ENCODE measurements at regions not wholly inside any gene's neighbourhood (a gene's known extent, or its start where the extent isn't known, plus 50 kb on each side); places are given as distances from the start of the nearest gene placed in this dataset.

DNA sequence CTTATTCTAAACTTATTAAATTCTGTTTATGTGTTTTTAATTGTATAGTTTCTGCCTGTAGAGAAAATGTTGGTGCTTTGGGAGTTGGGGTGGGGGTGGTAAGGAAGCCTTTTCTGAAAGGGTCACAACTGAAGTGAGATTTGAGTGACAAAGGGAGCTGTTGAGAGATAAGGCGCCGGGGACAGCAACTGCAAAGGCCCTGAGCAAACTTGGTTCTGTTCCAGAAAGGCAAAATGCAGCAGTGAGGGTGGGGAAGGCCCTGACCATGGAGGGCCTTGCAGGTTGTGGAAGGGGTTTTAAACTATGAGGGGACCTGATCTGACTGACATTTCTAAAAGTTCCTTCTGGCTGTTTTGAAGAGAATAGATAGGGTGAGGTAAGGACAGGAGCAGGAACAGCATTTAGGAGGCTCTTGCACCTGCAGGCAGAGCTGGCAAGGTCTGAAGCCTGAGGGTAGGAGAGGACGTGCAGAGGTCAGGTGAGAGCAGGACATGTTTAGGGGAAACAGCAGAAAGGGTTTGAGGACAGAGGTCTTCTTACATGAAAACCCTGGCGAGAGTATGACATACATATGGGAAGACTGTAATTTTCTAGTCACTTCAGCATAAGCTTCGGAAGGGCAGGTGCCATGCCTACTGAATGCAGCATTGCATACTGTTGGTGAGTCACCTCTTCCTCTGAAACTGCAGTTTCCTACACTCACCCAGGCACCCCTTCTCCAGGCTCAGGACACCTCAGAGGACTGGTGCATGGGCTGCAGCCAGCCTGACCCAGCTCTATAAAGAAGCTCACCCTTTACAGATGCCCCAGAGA is 190.7 kb downstream of the SNX19 start:
- intact Hi-C loops (cut with micrococcal nuclease) = no loop called here
- no peaks in the 10 kb centered on the region for H3K27me3 Mint-ChIP-seq (ENCODE audit: insufficient read depth, unreplicated experiment)
- H3K9me3 Mint-ChIP-seq (ENCODE audit: unreplicated experiment) = peaks cover 13% of the 10 kb centered on the region
- CTCF ChIA-PET = no interaction called here
- POLR2A ChIA-PET = interaction anchor here (0.6 to 0.9 kb wide), 2 partner anchors 8 to 153 kb away, joined by 3 read pairs; no protein-coding TSS in a partner anchor
- H3K27ac Mint-ChIP-seq (ENCODE audit: low read depth, unreplicated experiment) = no peak overlapping the region
- H3K4me3 Mint-ChIP-seq (ENCODE audit: unreplicated experiment) = no peak overlapping the region
- H3K36me3 Mint-ChIP-seq (ENCODE audit: insufficient read depth, unreplicated experiment) = no peaks in the 10 kb centered on the region
- DNase-seq (ENCODE audit: unreplicated experiment) = peak; percentile 62
- peaks cover 15% of the 10 kb centered on the region for H3K4me1 Mint-ChIP-seq (ENCODE audit: insufficient read depth, unreplicated experiment)
- no TSS peak for BruUV-seq (replicated peaks)
- no peak for TF ChIP-seq CTCF (IDR thresholded peaks at IDR 0.05; ENCODE audit: unreplicated experiment)

- ChIA-PET CTCF (interaction anchor here (0.7 to 1.3 kb wide), 3 partner anchors 14 to 148 kb away, joined by 3 to 4 read pairs (median 4); no protein-coding TSS in a partner anchor), POLR2A (interaction anchor here (0.9 kb wide), 1 partner anchor 9 kb away, joined by 3 read pairs; no protein-coding TSS in a partner anchor)
- no peak for TF ChIP-seq CTCF (IDR thresholded peaks at IDR 0.05; ENCODE audit: unreplicated experiment)
- no peak overlapping the region for H3K4me3 Mint-ChIP-seq (ENCODE audit: unreplicated experiment)
- H3K9me3 Mint-ChIP-seq (ENCODE audit: unreplicated experiment) = peaks cover 13% of the 10 kb centered on the region
- H3K27me3 Mint-ChIP-seq (ENCODE audit: insufficient read depth, unreplicated experiment) = no peaks in the 10 kb centered on the region
- no peaks in the 10 kb centered on the region for H3K36me3 Mint-ChIP-seq (ENCODE audit: insufficient read depth, unreplicated experiment)
- no peak overlapping the region for H3K27ac Mint-ChIP-seq (ENCODE audit: low read depth, unreplicated experiment)
- peaks cover 14% of the 10 kb centered on the region for H3K4me1 Mint-ChIP-seq (ENCODE audit: insufficient read depth, unreplicated experiment)
- no TSS peak for BruUV-seq (replicated peaks)
- intact Hi-C loops (cut with micrococcal nuclease) = no loop called here
- DNase-seq (ENCODE audit: unreplicated experiment) = peak; percentile 51
Observed at GRCh38 chr11:130726234-130727037, 189.8 kb downstream of the SNX19 start.

DNA sequence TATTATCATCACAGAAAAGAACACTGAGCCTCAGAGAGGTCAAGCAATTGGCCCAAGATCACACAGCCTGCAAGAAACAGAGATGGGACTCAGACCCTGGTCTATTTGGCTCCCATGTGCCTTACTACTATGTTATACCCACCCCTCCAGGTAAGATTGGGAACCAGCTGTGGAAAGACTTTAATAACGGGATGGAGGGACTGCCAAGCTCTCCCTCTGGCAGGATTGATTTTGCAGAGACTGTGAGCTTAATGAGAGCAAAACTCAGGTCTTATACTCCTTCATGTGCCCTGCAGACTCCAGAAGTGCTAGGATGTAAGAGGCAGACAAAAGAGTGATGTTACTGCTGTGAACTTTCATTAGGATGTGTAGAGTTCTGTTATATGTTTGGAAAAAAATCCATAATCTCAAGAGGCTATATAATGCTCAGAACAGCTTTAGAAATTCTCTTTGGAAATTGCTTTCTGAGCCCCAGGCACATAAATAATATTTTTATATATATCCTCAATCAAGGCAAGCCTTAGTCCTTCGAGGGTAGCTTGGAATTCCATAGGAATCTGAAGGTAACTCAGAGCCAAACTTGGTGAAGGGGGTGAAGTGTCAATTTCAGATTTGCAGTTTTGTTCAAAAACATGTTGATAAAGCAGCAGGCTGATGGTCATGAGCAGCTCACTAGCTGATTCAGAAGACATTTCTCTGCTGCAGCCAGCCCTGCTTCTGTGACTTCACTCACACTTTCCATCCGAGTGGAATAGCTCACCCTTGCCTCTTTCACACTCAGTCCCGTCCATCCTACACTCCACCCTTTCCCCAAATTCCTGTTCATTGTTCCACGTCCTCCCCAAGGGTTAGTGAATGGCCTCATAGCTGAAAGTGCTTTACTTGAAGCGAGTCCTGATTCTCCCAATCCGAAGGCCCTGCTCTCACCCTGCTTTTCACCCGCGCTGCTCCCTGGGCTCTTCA is 188.8 kb downstream of the SNX19 start:
- intact Hi-C loops (cut with micrococcal nuclease) = no loop called here
- DNase-seq (ENCODE audit: unreplicated experiment) = no peak
- Mint-ChIP-seq H3K27ac (ENCODE audit: low read depth, unreplicated experiment) (no peak overlapping the region), H3K27me3 (ENCODE audit: insufficient read depth, unreplicated experiment) (no peaks in the 10 kb centered on the region), H3K4me3 (ENCODE audit: unreplicated experiment) (no peak overlapping the region), H3K4me1 (ENCODE audit: insufficient read depth, unreplicated experiment) (peaks cover 9% of the 10 kb centered on the region), H3K9me3 (ENCODE audit: unreplicated experiment) (peaks cover 13% of the 10 kb centered on the region), H3K36me3 (ENCODE audit: insufficient read depth, unreplicated experiment) (no peaks in the 10 kb centered on the region)
- ChIA-PET POLR2A (no interaction called here), CTCF (interaction anchor here (1.3 kb wide), 2 partner anchors 15 to 52 kb away, joined by 4 read pairs; no protein-coding TSS in a partner anchor)
- no peak for TF ChIP-seq CTCF (IDR thresholded peaks at IDR 0.05; ENCODE audit: unreplicated experiment)
- no TSS peak for BruUV-seq (replicated peaks)

Data from MCF 10A (cell line).